ENCODE measurements at regions not wholly inside any gene's neighbourhood (a gene's known extent, or its start where the extent isn't known, plus 50 kb on each side); places are given as distances from the start of the nearest gene placed in this dataset.

DNA sequence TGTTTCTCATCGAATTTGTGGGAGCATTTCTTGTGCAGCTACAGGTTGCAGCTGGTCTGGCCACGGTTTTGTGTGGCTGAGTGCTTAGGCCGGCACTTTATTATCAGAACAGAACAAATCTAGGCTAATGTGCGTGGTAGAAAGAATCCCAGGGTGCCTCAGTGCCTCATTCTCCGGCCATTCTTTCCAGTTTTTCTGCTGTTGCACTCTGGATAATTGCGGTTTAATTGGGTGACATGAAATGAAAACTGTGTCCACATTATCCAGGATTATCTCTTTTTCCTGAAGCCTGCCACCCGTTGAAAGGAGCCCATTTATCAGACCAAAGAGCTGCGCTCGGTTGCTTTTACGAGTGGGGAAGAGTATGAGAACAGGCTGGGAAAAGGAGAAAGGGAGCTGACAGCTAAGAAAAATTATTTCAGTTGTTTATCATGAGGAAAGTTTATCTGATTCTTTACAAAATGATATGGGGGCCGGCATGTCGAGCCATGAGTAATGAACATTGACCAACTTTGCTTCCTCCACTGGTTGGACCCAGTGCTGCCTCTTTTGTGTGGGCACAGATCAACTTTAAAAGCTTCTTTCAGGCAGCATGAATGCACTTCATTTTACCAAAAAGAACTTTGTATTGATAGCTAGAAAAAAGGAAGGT is 117.0 kb upstream of the SOX21 start:
- H3K9me3 ChIP-seq, result no peaks in the 10 kb centered on the region
- no peaks in the 10 kb centered on the region for H3K36me3 ChIP-seq
- no peak overlapping the region for H3K27ac ChIP-seq
- H3K4me1 ChIP-seq, result peaks cover 0 to 6% (median 0%) of the 10 kb centered on the region in 4 donors
- H3K4me3 ChIP-seq, result no peak overlapping the region
- DNase-seq (ENCODE audit: low spot score in 2 of 2), result no peak
- TF ChIP-seq EP300 (IDR thresholded peaks at IDR 0.05) (no peak), POLR2A (IDR thresholded peaks at IDR 0.05) (no peak)
- TF ChIP-seq, protein P1, sequence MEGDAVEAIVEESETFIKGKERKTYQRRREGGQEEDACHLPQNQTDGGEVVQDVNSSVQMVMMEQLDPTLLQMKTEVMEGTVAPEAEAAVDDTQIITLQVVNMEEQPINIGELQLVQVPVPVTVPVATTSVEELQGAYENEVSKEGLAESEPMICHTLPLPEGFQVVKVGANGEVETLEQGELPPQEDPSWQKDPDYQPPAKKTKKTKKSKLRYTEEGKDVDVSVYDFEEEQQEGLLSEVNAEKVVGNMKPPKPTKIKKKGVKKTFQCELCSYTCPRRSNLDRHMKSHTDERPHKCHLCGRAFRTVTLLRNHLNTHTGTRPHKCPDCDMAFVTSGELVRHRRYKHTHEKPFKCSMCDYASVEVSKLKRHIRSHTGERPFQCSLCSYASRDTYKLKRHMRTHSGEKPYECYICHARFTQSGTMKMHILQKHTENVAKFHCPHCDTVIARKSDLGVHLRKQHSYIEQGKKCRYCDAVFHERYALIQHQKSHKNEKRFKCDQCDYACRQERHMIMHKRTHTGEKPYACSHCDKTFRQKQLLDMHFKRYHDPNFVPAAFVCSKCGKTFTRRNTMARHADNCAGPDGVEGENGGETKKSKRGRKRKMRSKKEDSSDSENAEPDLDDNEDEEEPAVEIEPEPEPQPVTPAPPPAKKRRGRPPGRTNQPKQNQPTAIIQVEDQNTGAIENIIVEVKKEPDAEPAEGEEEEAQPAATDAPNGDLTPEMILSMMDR (IDR thresholded peaks at IDR 0.05), result no peak
- WGBS, 2 donors, result 49 to 57% methylated on average over 12 of the region's 12 CpGs
- no peaks in the 10 kb centered on the region for H3K27me3 ChIP-seq

DNA sequence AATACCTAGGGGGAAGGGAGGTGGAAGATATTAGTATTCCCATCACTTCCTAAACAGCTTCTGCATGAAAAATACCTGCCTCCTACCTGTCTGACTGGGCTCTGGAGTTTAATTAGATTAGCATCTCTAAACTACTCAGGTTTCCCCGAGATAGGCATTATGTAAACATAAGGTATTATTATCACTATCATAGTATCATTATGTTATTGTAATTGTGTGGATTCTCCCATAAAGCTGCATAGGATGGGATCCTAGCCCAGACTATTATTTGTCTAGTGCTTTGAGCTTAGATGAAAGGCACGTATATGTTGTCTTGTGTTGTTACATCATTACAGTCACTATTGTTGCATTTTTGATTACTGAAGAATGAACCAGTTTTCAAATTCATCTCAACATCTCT is 115.2 kb upstream of the SOX21 start:
- Histone ChIP-seq H3K27ac (no peak overlapping the region), H3K36me3 (no peaks in the 10 kb centered on the region), H3K9me3 (no peaks in the 10 kb centered on the region), H3K4me1 (peaks cover 0 to 6% (median 0%) of the 10 kb centered on the region in 4 donors), H3K4me3 (no peak overlapping the region), H3K27me3 (no peaks in the 10 kb centered on the region)
- 79 to 86% methylated on average over 2 of the region's 2 CpGs for WGBS, 2 donors
- TF ChIP-seq EP300 (IDR thresholded peaks at IDR 0.05), result no peak
- TF ChIP-seq, protein P1 (IDR thresholded peaks at IDR 0.05), result no peak
- TF ChIP-seq POLR2A (IDR thresholded peaks at IDR 0.05), result no peak
- no peak for DNase-seq (ENCODE audit: low spot score in 2 of 2)

GRCh38 chr13:94825507-94825906 is 113.2 kb upstream of the SOX21 start:
- H3K9me3 ChIP-seq, result no peaks in the 10 kb centered on the region
- peak; percentile 37 to 52 for DNase-seq (ENCODE audit: low spot score in 2 of 2)
- H3K27me3 ChIP-seq, result no peaks in the 10 kb centered on the region
- H3K36me3 ChIP-seq, result no peaks in the 10 kb centered on the region
- TF ChIP-seq POLR2A (IDR thresholded peaks at IDR 0.05), result no peak
- peak in 1 of 2 donors; percentile 13 for TF ChIP-seq EP300 (IDR thresholded peaks at IDR 0.05)
- TF ChIP-seq, protein P1 (IDR thresholded peaks at IDR 0.05), result no peak
- H3K4me1 ChIP-seq, result peaks cover 0 to 6% (median 0%) of the 10 kb centered on the region in 4 donors
- no peak overlapping the region for H3K4me3 ChIP-seq
- H3K27ac ChIP-seq, result no peak overlapping the region
- 17 to 31% methylated on average over 5 of the region's 5 CpGs for WGBS, 2 donors

GRCh38 chr13:94824601-94825000 is 112.3 kb upstream of the SOX21 start:
- no peak overlapping the region for H3K4me3 ChIP-seq
- H3K27ac ChIP-seq, result no peak overlapping the region
- H3K27me3 ChIP-seq, result no peaks in the 10 kb centered on the region
- WGBS, 2 donors, result 85 to 94% methylated on average over 4 of the region's 4 CpGs
- H3K9me3 ChIP-seq, result no peaks in the 10 kb centered on the region
- no peak for DNase-seq (ENCODE audit: low spot score in 2 of 2)
- H3K36me3 ChIP-seq, result no peaks in the 10 kb centered on the region
- H3K4me1 ChIP-seq, result peaks cover 0 to 6% (median 0%) of the 10 kb centered on the region in 4 donors
- TF ChIP-seq, protein P1 (IDR thresholded peaks at IDR 0.05), result no peak
- no peak for TF ChIP-seq POLR2A (IDR thresholded peaks at IDR 0.05)
- no peak for TF ChIP-seq EP300 (IDR thresholded peaks at IDR 0.05)

DNA sequence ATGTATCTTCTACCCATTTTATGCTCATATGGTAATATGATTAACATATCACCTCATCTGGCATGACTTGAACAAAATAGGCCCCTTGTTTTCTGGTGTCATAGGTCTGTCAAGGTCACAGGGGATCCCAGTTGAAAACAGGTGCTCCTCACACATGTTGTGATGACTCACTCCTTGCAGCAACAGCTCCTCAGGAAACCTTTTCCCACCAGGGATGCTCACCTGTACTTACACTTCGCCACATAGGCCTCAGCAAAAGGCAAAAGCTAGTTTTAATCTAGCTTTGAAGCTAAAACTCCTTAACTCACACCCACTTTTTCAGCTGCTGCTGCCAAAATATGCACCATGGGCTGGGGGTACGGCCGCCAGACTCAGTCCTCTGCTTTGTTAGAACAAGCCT is 110.0 kb upstream of the SOX21 start:
- Histone ChIP-seq H3K27me3 (no peaks in the 10 kb centered on the region), H3K27ac (no peak overlapping the region), H3K4me3 (no peak overlapping the region), H3K9me3 (no peaks in the 10 kb centered on the region), H3K4me1 (peaks cover 0 to 6% (median 0%) of the 10 kb centered on the region in 4 donors), H3K36me3 (no peaks in the 10 kb centered on the region)
- no peak for DNase-seq (ENCODE audit: low spot score in 2 of 2)
- WGBS, 2 donors, result 85 to 88% methylated on average over 3 of the region's 3 CpGs
- no peak for TF ChIP-seq POLR2A (IDR thresholded peaks at IDR 0.05)
